A673 (cell line): ENCODE measurements at regions not wholly inside any gene's neighbourhood (a gene's known extent, or its start where the extent isn't known, plus 50 kb on each side); places are given as distances from the start of the nearest gene placed in this dataset.

Source experiments
- BruUV-seq: library from RNA; stranded (reverse); fragments of 400-500 nt; replicated peaks from 2 replicates; lab custom pipeline; 2021; lab: Mats Ljungman, UMichigan
- CTCF ChIA-PET: fragments of 300-600 bp; sonication (Branson Sonifier 250); formaldehyde crosslinking; loops from one replicate; lab custom pipeline; 2022; ENCODE audit warnings: antibody characterized with exemption; lab: Charles Lee
- POLR2A ChIA-PET: fragments of 300-600 bp; sonication (Branson Sonifier 250); formaldehyde crosslinking; loops from one replicate; lab custom pipeline; 2022; ENCODE audit warnings: antibody characterized with exemption; ENCODE audit not compliant: low non-redundant PET; lab: Charles Lee
- DNase-seq: peaks from one replicate; pipeline ENCODE4 v3.0.0-alpha.2; 2015; ENCODE audit warnings: low spot score
- H3K27ac ChIP-seq: fragments of 200-600 bp; sonication (generic); 2 replicates; pipeline ENCODE4 v1.5.1; 2016; ENCODE audit warnings: mixed run types, low read depth, mild to moderate bottlenecking, mixed read lengths, antibody characterized with exemption, low read length; ENCODE audit not compliant: poor library complexity, severe bottlenecking
- H3K27me3 ChIP-seq: fragments of 200-600 bp; sonication (generic); replicated peaks from 2 replicates; pipeline ENCODE4 v1.6.1; 2017; ENCODE audit warnings: mixed run types, low read depth, mild to moderate bottlenecking, mixed read lengths, antibody characterized with exemption, low read length; ENCODE audit not compliant: insufficient read depth, poor library complexity
- H3K36me3 ChIP-seq: fragments of 200-600 bp; sonication (generic); 2 replicates; pipeline ENCODE4 v1.6.1; 2016; ENCODE audit warnings: mixed run types, mild to moderate bottlenecking, mixed read lengths, antibody characterized with exemption, low read length; ENCODE audit not compliant: insufficient read depth, poor library complexity, severe bottlenecking
- H3K4me1 ChIP-seq: fragments of 200-600 bp; sonication (generic); 2 replicates; pipeline ENCODE4 v1.6.1; 2017; ENCODE audit warnings: mixed run types, mild to moderate bottlenecking, mixed read lengths, antibody characterized with exemption, low read length; ENCODE audit not compliant: insufficient read depth, poor library complexity, severe bottlenecking
- H3K4me3 ChIP-seq: fragments of 200-600 bp; sonication (generic); 2 replicates; pipeline ENCODE4 v1.5.1; 2016; ENCODE audit warnings: low read depth, mixed run types, mild to moderate bottlenecking, mixed read lengths, low read length; ENCODE audit not compliant: poor library complexity, severe bottlenecking
- H3K9me3 ChIP-seq: fragments of 200-600 bp; sonication (generic); 2 replicates; pipeline ENCODE4 v1.6.1; 2016; ENCODE audit warnings: mixed run types, low read depth, mild to moderate bottlenecking, mixed read lengths, antibody characterized with exemption, low read length; ENCODE audit not compliant: poor library complexity, severe bottlenecking
- CTCF ChIP-seq: fragments of 300-800, 200-600 bp; sonication (generic); conservative IDR thresholded peaks from 2 replicates; pipeline ENCODE4 v1.5.1; 2017; ENCODE audit warnings: low read depth, mild to moderate bottlenecking, antibody characterized with exemption, low read length, moderate library complexity, mixed read lengths
- EZH2 ChIP-seq: fragments of 200-600 bp; sonication (generic); IDR thresholded peaks from 2 replicates; pipeline ENCODE4 v1.6.1; 2017; ENCODE audit warnings: borderline replicate concordance, low read depth, mild to moderate bottlenecking, mixed read lengths, antibody characterized with exemption, low read length; ENCODE audit not compliant: poor library complexity, severe bottlenecking
- intact Hi-C: fragments of 100-400 bp; cut with micrococcal nuclease; formaldehyde crosslinking; loops from one replicate; pipeline ENCODE4 v1.10.0; 2022; ENCODE audit not compliant: unreplicated experiment

- Histone ChIP-seq H3K27ac (no peak overlapping the region), H3K9me3 (no peaks in the 10 kb centered on the region), H3K4me1 (no peaks in the 10 kb centered on the region), H3K4me3 (no peak overlapping the region), H3K36me3 (no peaks in the 10 kb centered on the region), H3K27me3 (no peaks in the 10 kb centered on the region)
- intact Hi-C loops, result no loop called here
- TF ChIP-seq CTCF (no peak), EZH2 (no peak)
- CTCF ChIA-PET, result no interaction called here
- POLR2A ChIA-PET, result no interaction called here
- no TSS peak for BruUV-seq
- no peak for DNase-seq
Observed at GRCh38 chr10:24784061-24784460, 60.4 kb upstream of the ARHGAP21 start.

DNA sequence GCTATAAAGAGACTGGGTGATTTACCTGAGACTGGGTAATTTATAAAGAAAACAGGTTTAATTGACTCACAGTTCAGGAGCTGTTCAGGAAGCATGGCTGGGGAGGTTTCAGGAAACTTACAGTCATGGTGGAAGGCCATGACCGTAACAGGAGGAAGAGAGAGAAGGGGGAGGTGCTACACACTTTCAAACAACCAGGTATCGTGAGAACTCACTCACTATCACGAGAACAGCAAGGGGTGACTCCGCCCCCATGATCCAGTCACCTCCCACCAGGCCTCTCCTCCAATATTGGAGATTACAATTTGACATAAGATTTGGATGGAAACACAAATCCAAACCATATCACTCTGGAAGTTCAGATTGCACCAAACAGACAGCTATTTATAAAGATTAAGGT, 59.8 kb upstream of the ARHGAP21 start:
- Histone ChIP-seq H3K36me3 (no peaks in the 10 kb centered on the region), H3K4me3 (no peak overlapping the region), H3K27ac (no peak overlapping the region), H3K27me3 (no peaks in the 10 kb centered on the region), H3K4me1 (no peaks in the 10 kb centered on the region), H3K9me3 (no peaks in the 10 kb centered on the region)
- TF ChIP-seq EZH2 (no peak), CTCF (no peak)
- CTCF ChIA-PET, result no interaction called here
- POLR2A ChIA-PET, result interaction anchor here (0.6 kb wide), 1 partner anchor 1916 kb away, joined by 4 read pairs; no protein-coding TSS in a partner anchor
- no peak for DNase-seq
- BruUV-seq, result no TSS peak
- intact Hi-C loops, result no loop called here

GRCh38 chr10:24779737-24780136, 56.0 kb upstream of the ARHGAP21 start:
- Histone ChIP-seq H3K27ac (no peak overlapping the region), H3K36me3 (no peaks in the 10 kb centered on the region), H3K4me1 (no peaks in the 10 kb centered on the region), H3K27me3 (no peaks in the 10 kb centered on the region), H3K4me3 (no peak overlapping the region), H3K9me3 (no peaks in the 10 kb centered on the region)
- no peak for TF ChIP-seq CTCF
- no peak for TF ChIP-seq EZH2
- ChIA-PET POLR2A (no interaction called here), CTCF (no interaction called here)
- BruUV-seq, result no TSS peak
- no peak for DNase-seq
- intact Hi-C loops, result no loop called here
